SU-DHL-6 (cell line): ENCODE measurements at regions not wholly inside any gene's neighbourhood (a gene's known extent, or its start where the extent isn't known, plus 50 kb on each side); places are given as distances from the start of the nearest gene placed in this dataset.

Experiments used
- CTCF ChIP-seq: fragments of 200-600 bp; sonication (generic); IDR thresholded peaks from one replicate; pipeline ENCODE4 v1.5.1; 2017; ENCODE audit warnings: antibody characterized with exemption, mild to moderate bottlenecking, low read length, moderate library complexity; ENCODE audit not compliant: insufficient read depth, poor library complexity, severe bottlenecking
- EZH2phosphoT487 ChIP-seq: fragments of 200-600 bp; sonication (generic), shearing (Covaris generic); conservative IDR thresholded peaks from 2 replicates; pipeline ENCODE4 v1.6.1; 2018; ENCODE audit warnings: mild to moderate bottlenecking, antibody characterized with exemption, low read length, moderate library complexity, mixed read lengths

GRCh38 chr5:88552426-88552825 lies 283.8 kb upstream of the TMEM161B start:
- TF ChIP-seq CTCF (no peak), EZH2phosphoT487 (no peak)
